ENCODE measurements at regions not wholly inside any gene's neighbourhood (a gene's known extent, or its start where the extent isn't known, plus 50 kb on each side); places are given as distances from the start of the nearest gene placed in this dataset.

DNA sequence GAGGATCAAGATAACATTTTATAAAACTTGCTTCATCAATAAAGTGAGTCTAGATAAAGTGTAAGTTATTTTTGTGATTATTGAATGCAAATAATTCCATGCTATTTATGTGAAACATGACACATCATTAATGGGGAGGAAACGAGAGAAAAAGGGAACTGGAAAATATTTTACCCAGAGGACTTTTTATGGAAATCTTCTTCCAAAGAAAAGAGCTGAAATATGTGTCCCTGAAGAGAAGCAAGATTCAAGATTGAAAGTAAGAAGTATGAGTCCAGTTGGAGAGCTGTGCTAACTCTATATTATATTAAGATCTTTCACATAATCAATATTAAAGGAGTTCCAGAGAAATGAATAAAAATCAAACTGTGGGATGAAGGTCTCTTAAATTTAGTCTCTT lies 1361.8 kb downstream of the GATA3 start:
- Histone ChIP-seq H3K27me3 (ENCODE audit: insufficient read depth, low read length) (no peaks in the 10 kb centered on the region), H3K4me2 (ENCODE audit: low read length) (no peak overlapping the region), H3K9ac (ENCODE audit: low read length) (no peak overlapping the region), H2AFZ (ENCODE audit: low read length) (no peak overlapping the region), H3K27ac (ENCODE audit: low read depth, low read length, poor library complexity, severe bottlenecking) (no peak overlapping the region), H3K9me3 (ENCODE audit: low read length) (no peaks in the 10 kb centered on the region), H4K20me1 (ENCODE audit: insufficient read depth, low read length) (no peaks in the 10 kb centered on the region), H3F3A (ENCODE audit: insufficient read depth, low read length) (no peaks in the 10 kb centered on the region), H3K4me3 (ENCODE audit: low read depth, low read length, poor library complexity, severe bottlenecking) (no peak overlapping the region), H3K4me1 (ENCODE audit: insufficient read depth, low read length, severe bottlenecking) (no peaks in the 10 kb centered on the region), H3K79me2 (ENCODE audit: insufficient read depth, low read length) (no peaks in the 10 kb centered on the region), H3K9me2 (ENCODE audit: low read depth, low read length) (no peaks in the 10 kb centered on the region), H3K36me3 (ENCODE audit: insufficient read depth, low read length) (no peaks in the 10 kb centered on the region)
- TF ChIP-seq, protein P1, sequence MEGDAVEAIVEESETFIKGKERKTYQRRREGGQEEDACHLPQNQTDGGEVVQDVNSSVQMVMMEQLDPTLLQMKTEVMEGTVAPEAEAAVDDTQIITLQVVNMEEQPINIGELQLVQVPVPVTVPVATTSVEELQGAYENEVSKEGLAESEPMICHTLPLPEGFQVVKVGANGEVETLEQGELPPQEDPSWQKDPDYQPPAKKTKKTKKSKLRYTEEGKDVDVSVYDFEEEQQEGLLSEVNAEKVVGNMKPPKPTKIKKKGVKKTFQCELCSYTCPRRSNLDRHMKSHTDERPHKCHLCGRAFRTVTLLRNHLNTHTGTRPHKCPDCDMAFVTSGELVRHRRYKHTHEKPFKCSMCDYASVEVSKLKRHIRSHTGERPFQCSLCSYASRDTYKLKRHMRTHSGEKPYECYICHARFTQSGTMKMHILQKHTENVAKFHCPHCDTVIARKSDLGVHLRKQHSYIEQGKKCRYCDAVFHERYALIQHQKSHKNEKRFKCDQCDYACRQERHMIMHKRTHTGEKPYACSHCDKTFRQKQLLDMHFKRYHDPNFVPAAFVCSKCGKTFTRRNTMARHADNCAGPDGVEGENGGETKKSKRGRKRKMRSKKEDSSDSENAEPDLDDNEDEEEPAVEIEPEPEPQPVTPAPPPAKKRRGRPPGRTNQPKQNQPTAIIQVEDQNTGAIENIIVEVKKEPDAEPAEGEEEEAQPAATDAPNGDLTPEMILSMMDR (IDR thresholded peaks at IDR 0.05; ENCODE audit: low read length) = no peak
- no peak for TF ChIP-seq EZH2 (IDR thresholded peaks at IDR 0.05; ENCODE audit: borderline replicate concordance, low read length)

DNA sequence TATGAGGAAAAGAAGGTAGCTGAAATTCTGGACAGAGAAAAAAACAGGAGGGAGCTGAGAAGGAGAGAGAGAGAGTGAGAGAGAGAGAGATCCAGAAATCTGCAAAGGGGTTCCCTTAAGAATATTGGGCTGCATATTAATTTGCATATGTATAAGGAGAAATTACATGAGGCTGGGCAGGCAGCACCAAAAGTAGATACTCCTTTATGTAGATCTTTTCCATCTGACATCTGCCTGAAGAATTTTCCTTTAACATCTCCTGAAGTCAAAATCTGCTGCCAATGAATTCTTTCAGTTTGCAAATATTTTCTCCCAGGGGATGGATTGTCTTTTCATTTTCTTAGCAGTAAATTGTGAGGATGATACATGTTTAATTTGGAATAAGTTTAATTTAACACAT lies 1365.3 kb downstream of the GATA3 start:
- H4K20me1 ChIP-seq (ENCODE audit: insufficient read depth, low read length) = no peaks in the 10 kb centered on the region
- no peak overlapping the region for H3K4me2 ChIP-seq (ENCODE audit: low read length)
- no peaks in the 10 kb centered on the region for H3K36me3 ChIP-seq (ENCODE audit: insufficient read depth, low read length)
- H3K4me1 ChIP-seq (ENCODE audit: insufficient read depth, low read length, severe bottlenecking) = no peaks in the 10 kb centered on the region
- no peaks in the 10 kb centered on the region for H3K9me3 ChIP-seq (ENCODE audit: low read length)
- H3K27ac ChIP-seq (ENCODE audit: low read depth, low read length, poor library complexity, severe bottlenecking) = no peak overlapping the region
- H3K4me3 ChIP-seq (ENCODE audit: low read depth, low read length, poor library complexity, severe bottlenecking) = no peak overlapping the region
- no peaks in the 10 kb centered on the region for H3F3A ChIP-seq (ENCODE audit: insufficient read depth, low read length)
- H3K9ac ChIP-seq (ENCODE audit: low read length) = no peak overlapping the region
- H3K79me2 ChIP-seq (ENCODE audit: insufficient read depth, low read length) = no peaks in the 10 kb centered on the region
- no peak overlapping the region for H2AFZ ChIP-seq (ENCODE audit: low read length)
- TF ChIP-seq EZH2 (IDR thresholded peaks at IDR 0.05; ENCODE audit: borderline replicate concordance, low read length) = no peak
- TF ChIP-seq, protein P1 (IDR thresholded peaks at IDR 0.05; ENCODE audit: low read length) = no peak
- H3K27me3 ChIP-seq (ENCODE audit: insufficient read depth, low read length) = no peaks in the 10 kb centered on the region
- H3K9me2 ChIP-seq (ENCODE audit: low read depth, low read length) = no peaks in the 10 kb centered on the region

DNA sequence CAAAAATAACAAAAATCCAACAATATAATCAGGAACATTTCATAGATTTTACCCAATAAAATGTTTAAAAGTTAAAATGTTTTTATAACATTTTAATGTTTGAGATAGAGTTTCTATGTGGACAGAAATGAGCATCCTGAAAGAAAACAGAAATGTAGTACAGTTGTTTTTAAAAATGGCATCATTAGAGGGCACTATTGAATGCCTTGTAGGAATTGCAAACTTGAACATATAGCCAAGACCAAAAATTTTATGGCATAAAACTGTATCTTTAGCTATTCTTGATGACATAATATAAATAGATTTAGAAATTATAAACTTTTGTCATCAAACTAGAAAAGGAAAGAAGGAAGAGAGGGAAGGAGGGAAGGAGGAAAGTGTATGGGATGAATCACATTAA lies 1372.7 kb downstream of the GATA3 start:
- Histone ChIP-seq H3K27ac (ENCODE audit: low read depth, low read length, poor library complexity, severe bottlenecking) (no peak overlapping the region), H3K9ac (ENCODE audit: low read length) (no peak overlapping the region), H3K9me2 (ENCODE audit: low read depth, low read length) (no peaks in the 10 kb centered on the region), H2AFZ (ENCODE audit: low read length) (no peak overlapping the region), H3K4me2 (ENCODE audit: low read length) (no peak overlapping the region), H3K36me3 (ENCODE audit: insufficient read depth, low read length) (no peaks in the 10 kb centered on the region), H3K79me2 (ENCODE audit: insufficient read depth, low read length) (no peaks in the 10 kb centered on the region), H3K4me1 (ENCODE audit: insufficient read depth, low read length, severe bottlenecking) (no peaks in the 10 kb centered on the region), H3K9me3 (ENCODE audit: low read length) (no peaks in the 10 kb centered on the region), H3K4me3 (ENCODE audit: low read depth, low read length, poor library complexity, severe bottlenecking) (no peak overlapping the region), H3F3A (ENCODE audit: insufficient read depth, low read length) (no peaks in the 10 kb centered on the region), H4K20me1 (ENCODE audit: insufficient read depth, low read length) (no peaks in the 10 kb centered on the region), H3K27me3 (ENCODE audit: insufficient read depth, low read length) (no peaks in the 10 kb centered on the region)
- no peak for TF ChIP-seq EZH2 (IDR thresholded peaks at IDR 0.05; ENCODE audit: borderline replicate concordance, low read length)
- TF ChIP-seq, protein P1 (IDR thresholded peaks at IDR 0.05; ENCODE audit: low read length) = no peak
